H1 (cell line): ENCODE measurements at regions not wholly inside any gene's neighbourhood (a gene's known extent, or its start where the extent isn't known, plus 50 kb on each side); places are given as distances from the start of the nearest gene placed in this dataset.

Source experiments
- CTCF ChIA-PET: fragments of 300-600 bp; sonication (Branson Sonifier 250); formaldehyde crosslinking; loops from one replicate; lab custom pipeline; 2021; ENCODE audit not compliant: partially characterized antibody; lab: Charles Lee
- POLR2A ChIA-PET: fragments of 300-600 bp; sonication (Branson Sonifier 250); formaldehyde crosslinking; loops from one replicate; lab custom pipeline; 2021; ENCODE audit warnings: inconsistent platforms; ENCODE audit not compliant: partially characterized antibody; lab: Charles Lee
- DNase-seq, 2 experiments: peaks; one replicate each; pipeline versions ENCODE4 v3.0.0 to v3.0.0-alpha.2; 2010 to 2022; ENCODE audit warnings: low spot score in 2 of 2, low read depth in 1 of 2, mixed read lengths in 1 of 2
- FAIRE-seq: peaks from 2 replicates; lab custom pipeline; 2011; peaks lifted over from hg19 to GRCh38; lab: Jason Lieb, UNC
- H2AFZ ChIP-seq: 2 replicates; pipeline ENCODE4 v1.8.1; 2012; ENCODE audit warnings: low read length, inconsistent platforms
- H2AK5ac ChIP-seq: 2 replicates; pipeline ENCODE4 v1.6.1; 2013; ENCODE audit warnings: low read depth, low read length
- H2BK120ac ChIP-seq: replicated peaks from 2 replicates; pipeline ENCODE3; 2013; ENCODE audit warnings: low read depth, low read length, inconsistent platforms
- H2BK12ac ChIP-seq: 2 replicates; pipeline ENCODE4 v1.6.1; 2013; ENCODE audit warnings: low read depth, low read length
- H2BK15ac ChIP-seq: 2 replicates; pipeline ENCODE4 v1.6.1; 2013; ENCODE audit warnings: low read length
- H2BK20ac ChIP-seq: 2 replicates; pipeline ENCODE4 v1.6.1; 2013; ENCODE audit warnings: low read length
- H2BK5ac ChIP-seq: 2 replicates; pipeline ENCODE4 v1.6.1; 2013; ENCODE audit warnings: low read depth, low read length
- H3K14ac ChIP-seq: 2 replicates; pipeline ENCODE4 v1.6.1; 2013; ENCODE audit warnings: inconsistent platforms; ENCODE audit not compliant: insufficient read length
- H3K18ac ChIP-seq: 2 replicates; pipeline ENCODE4 v1.6.1; 2013; ENCODE audit warnings: low read length; ENCODE audit errors: extremely low read depth
- H3K23ac ChIP-seq: 2 replicates; pipeline ENCODE4 v1.6.1; 2013; ENCODE audit warnings: inconsistent platforms; ENCODE audit not compliant: insufficient read length
- H3K23me2 ChIP-seq: 2 replicates; pipeline ENCODE4 v1.6.1; 2013; ENCODE audit warnings: low read depth, low read length
- H3K27ac ChIP-seq: 2 replicates; pipeline ENCODE4 v1.6.1; 2011; ENCODE audit warnings: low read depth, low read length, inconsistent platforms
- H3K27me3 ChIP-seq, 4 experiments: replicated peaks in 1 of 4; 1 replicate in 1 of 4; 2 replicates in 3 of 4; pipeline versions ENCODE4 v1.6.1 to v1.8.1; 2011 to 2013; ENCODE audit warnings: low read length in 3 of 4, mild to moderate bottlenecking in 3 of 4, inconsistent platforms in 2 of 4, mixed read lengths in 2 of 4, moderate library complexity in 1 of 4; ENCODE audit not compliant: control insufficient read depth in 3 of 4, insufficient read depth in 3 of 4; ENCODE audit errors: extremely low read depth in 1 of 4
- H3K36me3 ChIP-seq, 4 experiments: 2 replicates each; pipeline versions ENCODE4 v1.6.1 to v1.8.1; 2011 to 2013; ENCODE audit warnings: mild to moderate bottlenecking in 4 of 4, low read length in 3 of 4, moderate library complexity in 2 of 4, control low read depth in 1 of 4, inconsistent platforms in 1 of 4; ENCODE audit not compliant: insufficient read depth in 4 of 4, control insufficient read depth in 2 of 4
- H3K4ac ChIP-seq: replicated peaks from 2 replicates; pipeline ENCODE3; 2013; ENCODE audit warnings: low read length, low read depth, mixed read lengths, inconsistent platforms; ENCODE audit not compliant: insufficient read length
- H3K4me1 ChIP-seq, 4 experiments: replicated peaks in 1 of 4; 1 replicate in 1 of 4; 2 replicates in 3 of 4; pipeline versions ENCODE4 v1.6.1 to v1.8.1; 2011 to 2013; ENCODE audit warnings: low read length in 3 of 4, inconsistent platforms in 2 of 4, mixed read lengths in 1 of 4; ENCODE audit not compliant: insufficient read depth in 4 of 4, control insufficient read depth in 3 of 4
- H3K4me2 ChIP-seq, 2 experiments: 2 replicates each; pipeline versions ENCODE4 v1.6.1 to v1.8.1; 2011 to 2013; ENCODE audit warnings: low read depth in 2 of 2, low read length in 2 of 2, control low read depth in 1 of 2, inconsistent platforms in 1 of 2, mild to moderate bottlenecking in 1 of 2; ENCODE audit not compliant: insufficient read depth in 1 of 2
- H3K4me3 ChIP-seq, 4 experiments: fragments of 200-600, 300-600 bp in 1 of 4; sonication (generic), shearing (Covaris generic), sonication (Bioruptor Twin) in 1 of 4; 2 replicates each; pipeline versions ENCODE4 v1.5.1 to v1.8.1; 2011 to 2016; ENCODE audit warnings: low read length in 4 of 4, low read depth in 3 of 4, control low read depth in 2 of 4, inconsistent platforms in 2 of 4, mild to moderate bottlenecking in 2 of 4, mixed read lengths in 1 of 4, moderate library complexity in 1 of 4; ENCODE audit not compliant: insufficient read depth in 2 of 4; ENCODE audit errors: extremely low read depth in 1 of 4
- H3K56ac ChIP-seq: replicated peaks from 2 replicates; pipeline ENCODE3; 2013; ENCODE audit warnings: low read depth, mild to moderate bottlenecking, mixed read lengths, low read length, inconsistent platforms; ENCODE audit not compliant: insufficient read length
- H3K79me1 ChIP-seq: 2 replicates; pipeline ENCODE4 v1.6.1; 2013; ENCODE audit warnings: low read depth, low read length, control low read depth
- H3K79me2 ChIP-seq, 2 experiments: 2 replicates each; pipeline versions ENCODE4 v1.6.1 to v1.8.1; 2012 to 2013; ENCODE audit warnings: low read length in 2 of 2, mild to moderate bottlenecking in 2 of 2, inconsistent platforms in 1 of 2; ENCODE audit not compliant: insufficient read depth in 2 of 2, control insufficient read depth in 1 of 2
- H3K9ac ChIP-seq, 4 experiments: replicated peaks in 1 of 4; 1 replicate in 1 of 4; 2 replicates in 3 of 4; pipeline versions ENCODE4 v1.6.1 to v1.8.1; 2011 to 2013; ENCODE audit warnings: low read depth in 3 of 4, low read length in 3 of 4, control low read depth in 2 of 4, mild to moderate bottlenecking in 2 of 4, moderate library complexity in 2 of 4, inconsistent platforms in 1 of 4; ENCODE audit errors: extremely low read depth in 1 of 4
- H3K9me3 ChIP-seq, 2 experiments: 2 replicates each; pipeline versions ENCODE4 v1.6.1 to v1.8.1; 2012 to 2013; ENCODE audit warnings: mild to moderate bottlenecking in 2 of 2, moderate library complexity in 2 of 2, control low read depth in 1 of 2, inconsistent platforms in 1 of 2, low read depth in 1 of 2, low read length in 1 of 2, mixed read lengths in 1 of 2; ENCODE audit not compliant: insufficient read depth in 2 of 2
- H4K20me1 ChIP-seq, 2 experiments: replicated peaks in 1 of 2; 2 replicates each; pipeline versions ENCODE3 to v1.8.1; 2011 to 2013; ENCODE audit warnings: inconsistent platforms in 2 of 2, low read length in 2 of 2, mild to moderate bottlenecking in 1 of 2; ENCODE audit not compliant: insufficient read depth in 2 of 2, control insufficient read depth in 1 of 2
- H4K5ac ChIP-seq: 2 replicates; pipeline ENCODE4 v1.6.1; 2013; ENCODE audit warnings: low read length, low read depth, mixed read lengths, inconsistent platforms; ENCODE audit not compliant: insufficient read length
- H4K8ac ChIP-seq: 2 replicates; pipeline ENCODE4 v1.8.0; 2013; ENCODE audit warnings: mild to moderate bottlenecking, moderate library complexity, low read length, inconsistent platforms; ENCODE audit not compliant: insufficient read depth; ENCODE audit errors: extremely low read depth
- H4K91ac ChIP-seq: replicated peaks from 2 replicates; pipeline ENCODE3; 2013; ENCODE audit warnings: low read length, mixed read lengths, inconsistent platforms; ENCODE audit not compliant: insufficient read length
- ASH2L ChIP-seq: fragments of 200-600, 300-600 bp; sonication (generic); IDR thresholded peaks from one replicate; pipeline ENCODE4 v1.7.1; 2017; ENCODE audit warnings: low read length
- BRCA1 ChIP-seq: IDR thresholded peaks from 2 replicates; pipeline ENCODE4 v1.6.1; 2012; ENCODE audit warnings: low read depth, low read length, improper control_type of control experiment
- CBX5 ChIP-seq: fragments of 300-800, 300-1000 bp; sonication (generic); IDR thresholded peaks from 2 replicates; pipeline ENCODE4 v1.7.1; 2016; ENCODE audit warnings: antibody characterized with exemption, low read length, low read depth
- CHD2 ChIP-seq: IDR thresholded peaks from 2 replicates; pipeline ENCODE4 v1.6.1; 2012; ENCODE audit warnings: low read length, improper control_type of control experiment
- CREB1 ChIP-seq: IDR thresholded peaks from 2 replicates; pipeline ENCODE4 v1.6.1; 2012; ENCODE audit warnings: inconsistent platforms
- FOSL1 ChIP-seq: IDR thresholded peaks from 2 replicates; pipeline ENCODE4 v1.6.1; 2011; ENCODE audit warnings: mild to moderate bottlenecking, low read depth, low read length, moderate library complexity; ENCODE audit not compliant: insufficient read depth
- KDM5A ChIP-seq: fragments of 200-600 bp; IDR thresholded peaks from 2 replicates; pipeline ENCODE4 v1.7.1; 2012; ENCODE audit warnings: mild to moderate bottlenecking, low read length, inconsistent platforms, mixed read lengths
- PHF8 ChIP-seq: fragments of 200-600 bp; sonication (generic); conservative IDR thresholded peaks from 2 replicates; pipeline ENCODE4 v1.7.1; 2012; ENCODE audit warnings: low read depth, mild to moderate bottlenecking, inconsistent platforms, low read length, moderate library complexity
- SP1 ChIP-seq: IDR thresholded peaks from 2 replicates; pipeline ENCODE4 v1.6.1; 2011; ENCODE audit warnings: low read depth, low read length
- TCF12 ChIP-seq: IDR thresholded peaks from 2 replicates; pipeline ENCODE4 v1.6.1; 2011; ENCODE audit warnings: low read depth, mild to moderate bottlenecking, low read length
- TEAD4 ChIP-seq: IDR thresholded peaks from 2 replicates; pipeline ENCODE4 v1.6.1; 2012; ENCODE audit warnings: low read depth, low read length, inconsistent platforms, mixed read lengths
- WGBS, 2 experiments: shearing (Covaris generic) in 1 of 2; methylation state at CpG; one replicate each; pipeline versions ENCODE4 v1.1.6 to v1.1.7; 2013 to 2015; ENCODE audit warnings: low lambda C conversion rate in 2 of 2, mixed read lengths in 2 of 2, inconsistent platforms in 1 of 2, low coverage in 1 of 2, missing lambda C conversion rate in 1 of 2; ENCODE audit not compliant: insufficient replicate concordance in 2 of 2, insufficient coverage in 1 of 2, insufficient read length in 1 of 2; ENCODE audit errors: extremely low coverage in 1 of 2, missing lambda C conversion rate in 1 of 2; 5-methylcytosine and 5-hydroxymethylcytosine counted together
- TF ChIP-seq, protein P1 (sequence below): IDR thresholded peaks from 2 replicates; pipeline ENCODE4 v1.6.1; 2012; ENCODE audit warnings: low read length, inconsistent platforms
- TF ChIP-seq, protein P2 (sequence below): IDR thresholded peaks from 2 replicates; pipeline ENCODE4 v1.6.1; 2012; ENCODE audit warnings: inconsistent platforms

DNA sequence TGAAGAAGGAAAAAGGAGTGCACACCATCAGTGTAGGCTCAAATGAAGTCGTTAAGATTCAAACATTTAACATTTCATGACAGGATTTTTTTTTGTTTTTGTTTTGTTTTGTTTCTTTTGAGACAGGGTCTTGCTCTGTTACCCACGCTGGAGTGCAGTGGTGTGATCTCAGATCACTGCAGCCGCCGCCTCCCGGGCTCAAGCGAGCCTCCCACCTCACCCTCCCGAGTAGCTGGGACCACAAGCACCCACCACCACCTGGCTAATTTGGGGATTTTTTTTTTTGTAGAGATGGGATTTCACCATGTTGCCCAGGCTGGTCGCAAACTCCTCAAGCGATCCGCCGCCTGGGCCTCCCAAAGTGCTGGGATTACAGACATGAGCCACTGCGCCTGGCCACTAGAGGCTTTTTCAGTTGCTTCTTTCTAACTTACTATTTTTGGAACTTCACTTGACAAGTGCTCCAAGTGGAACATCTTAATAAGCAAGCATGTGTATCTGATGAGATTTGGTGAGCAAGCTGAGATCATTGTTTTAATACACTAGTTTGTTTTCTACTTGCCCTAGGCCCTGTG lies 78.9 kb upstream of the CNKSR2 start:
- Histone ChIP-seq H2BK5ac (no peak overlapping the region), H3K23me2 (no peaks in the 10 kb centered on the region), H3K79me2 (no peaks in the 10 kb centered on the region), H3K4me3 (no peak overlapping the region), H3K9ac (no peak overlapping the region), H2AFZ (no peak overlapping the region), H3K4me2 (no peak overlapping the region), H4K20me1 (no peaks in the 10 kb centered on the region), H3K4me1 (no peaks in the 10 kb centered on the region), H4K8ac (no peak overlapping the region), H3K79me1 (no peaks in the 10 kb centered on the region), H2BK12ac (no peak overlapping the region), H3K27ac (no peak overlapping the region), H3K18ac (no peak overlapping the region), H3K23ac (no peak overlapping the region), H3K9me3 (no peaks in the 10 kb centered on the region), H3K27me3 (no peaks in the 10 kb centered on the region), H2BK20ac (no peak overlapping the region), H2BK15ac (no peak overlapping the region), H4K5ac (no peak overlapping the region), H4K91ac (no peak overlapping the region), H3K4ac (no peak overlapping the region), H3K14ac (no peak overlapping the region), H2AK5ac (no peak overlapping the region), H2BK120ac (no peak overlapping the region), H3K36me3 (no peaks in the 10 kb centered on the region), H3K56ac (no peak overlapping the region)
- POLR2A ChIA-PET: no interaction called here
- FAIRE-seq: no peak
- CTCF ChIA-PET: no interaction called here
- 93% methylated on average over 10 of the region's 12 CpGs; no CpG with 5 or more reads in 1 of the 2 experiments for WGBS, 2 experiments
- no peak for DNase-seq
- no peak for TF ChIP-seq FOSL1
- no peak for TF ChIP-seq SP1
- TF ChIP-seq KDM5A: no peak
- no peak for TF ChIP-seq PHF8
- TF ChIP-seq ASH2L: no peak
- TF ChIP-seq, protein P1, sequence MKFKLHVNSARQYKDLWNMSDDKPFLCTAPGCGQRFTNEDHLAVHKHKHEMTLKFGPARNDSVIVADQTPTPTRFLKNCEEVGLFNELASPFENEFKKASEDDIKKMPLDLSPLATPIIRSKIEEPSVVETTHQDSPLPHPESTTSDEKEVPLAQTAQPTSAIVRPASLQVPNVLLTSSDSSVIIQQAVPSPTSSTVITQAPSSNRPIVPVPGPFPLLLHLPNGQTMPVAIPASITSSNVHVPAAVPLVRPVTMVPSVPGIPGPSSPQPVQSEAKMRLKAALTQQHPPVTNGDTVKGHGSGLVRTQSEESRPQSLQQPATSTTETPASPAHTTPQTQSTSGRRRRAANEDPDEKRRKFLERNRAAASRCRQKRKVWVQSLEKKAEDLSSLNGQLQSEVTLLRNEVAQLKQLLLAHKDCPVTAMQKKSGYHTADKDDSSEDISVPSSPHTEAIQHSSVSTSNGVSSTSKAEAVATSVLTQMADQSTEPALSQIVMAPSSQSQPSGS: no peak
- TF ChIP-seq BRCA1: no peak
- no peak for TF ChIP-seq TCF12
- TF ChIP-seq CHD2: no peak
- TF ChIP-seq CREB1: no peak
- TF ChIP-seq, protein P2, sequence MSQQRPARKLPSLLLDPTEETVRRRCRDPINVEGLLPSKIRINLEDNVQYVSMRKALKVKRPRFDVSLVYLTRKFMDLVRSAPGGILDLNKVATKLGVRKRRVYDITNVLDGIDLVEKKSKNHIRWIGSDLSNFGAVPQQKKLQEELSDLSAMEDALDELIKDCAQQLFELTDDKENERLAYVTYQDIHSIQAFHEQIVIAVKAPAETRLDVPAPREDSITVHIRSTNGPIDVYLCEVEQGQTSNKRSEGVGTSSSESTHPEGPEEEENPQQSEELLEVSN: no peak
- no peak for TF ChIP-seq TEAD4
- no peak for TF ChIP-seq CBX5
